DOHH2 (cell line): ENCODE measurements at regions not wholly inside any gene's neighbourhood (a gene's known extent, or its start where the extent isn't known, plus 50 kb on each side); places are given as distances from the start of the nearest gene placed in this dataset.

ENCODE experiments used
- CTCF ChIP-seq: fragments of 200-600 bp; sonication (generic); IDR thresholded peaks from one replicate; pipeline ENCODE4 v1.5.1; 2014; ENCODE audit warnings: antibody characterized with exemption, mild to moderate bottlenecking, low read depth, low read length; ENCODE audit not compliant: poor library complexity, severe bottlenecking
- EZH2phosphoT487 ChIP-seq: fragments of 200-600 bp; sonication (generic); IDR thresholded peaks from 2 replicates; pipeline ENCODE4 v1.6.1; 2017; ENCODE audit warnings: borderline replicate concordance, mild to moderate bottlenecking, antibody characterized with exemption, low read length, moderate library complexity, mixed read lengths

GRCh38 chr3:18828637-18829036, 319.7 kb upstream of the KCNH8 start:
- TF ChIP-seq CTCF = no peak
- TF ChIP-seq EZH2phosphoT487 = no peak
